ENCODE measurements at regions not wholly inside any gene's neighbourhood (a gene's known extent, or its start where the extent isn't known, plus 50 kb on each side); places are given as distances from the start of the nearest gene placed in this dataset.

- DNase-seq: no peak
These were observed 732.3 kb downstream of the NCAM2 start for GRCh38 chr21:21730512-21730911.

GRCh38 chr21:21731626-21732025 is 733.4 kb downstream of the NCAM2 start:
- DNase-seq: no peak

GRCh38 chr21:21734088-21734487 is 735.9 kb downstream of the NCAM2 start:
- no peak for DNase-seq

- no peak for DNase-seq
These were observed 739.0 kb downstream of the NCAM2 start for GRCh38 chr21:21737186-21737585.

- DNase-seq: no peak
These were observed 742.0 kb downstream of the NCAM2 start for GRCh38 chr21:21740207-21740606.

- no peak for DNase-seq
These were observed 752.1 kb downstream of the NCAM2 start for GRCh38 chr21:21750124-21750825.

GRCh38 chr21:21751286-21751685 is 753.1 kb downstream of the NCAM2 start:
- peak; percentile 5 to 47 for DNase-seq

GRCh38 chr21:21762855-21763254 is 764.6 kb downstream of the NCAM2 start:
- DNase-seq: no peak

- no peak for DNase-seq
These were observed 766.1 kb downstream of the NCAM2 start for GRCh38 chr21:21764281-21764680.

- DNase-seq: no peak
These were observed 769.1 kb downstream of the NCAM2 start for GRCh38 chr21:21767276-21767675.

GRCh38 chr21:21788591-21788990 is 790.4 kb downstream of the NCAM2 start:
- no peak for DNase-seq

- no peak for DNase-seq
These were observed 803.7 kb downstream of the NCAM2 start for GRCh38 chr21:21801921-21802320.

- DNase-seq: no peak
These were observed 808.7 kb downstream of the NCAM2 start for GRCh38 chr21:21806711-21807597.

GRCh38 chr21:21807598-21807903 is 809.3 kb downstream of the NCAM2 start:
- no peak for DNase-seq

- no peak for DNase-seq
These were observed 815.1 kb downstream of the NCAM2 start for GRCh38 chr21:21813289-21813688.

GRCh38 chr21:21813934-21814333 is 815.7 kb downstream of the NCAM2 start:
- no peak for DNase-seq

- no peak for DNase-seq
These were observed 818.6 kb downstream of the NCAM2 start for GRCh38 chr21:21816778-21817177.

GRCh38 chr21:21818898-21819297 is 820.7 kb downstream of the NCAM2 start:
- DNase-seq: no peak

- no peak for DNase-seq
These were observed 829.9 kb downstream of the NCAM2 start for GRCh38 chr21:21828130-21828529.

- no peak for DNase-seq
These were observed 832.8 kb downstream of the NCAM2 start for GRCh38 chr21:21831036-21831435.

GRCh38 chr21:21845901-21846300 is 847.7 kb downstream of the NCAM2 start:
- no peak for DNase-seq

- DNase-seq: no peak
These were observed 853.0 kb downstream of the NCAM2 start for GRCh38 chr21:21851205-21851604.

- no peak for DNase-seq
These were observed 853.4 kb downstream of the NCAM2 start for GRCh38 chr21:21851657-21852056.
